ENCODE measurements at regions not wholly inside any gene's neighbourhood (a gene's known extent, or its start where the extent isn't known, plus 50 kb on each side); places are given as distances from the start of the nearest gene placed in this dataset.

GRCh38 chr4:66164869-66165268, 494.6 kb upstream of the EPHA5 start:
- Histone ChIP-seq H3K4me1 (ENCODE audit: insufficient read depth, low read length, poor library complexity, severe bottlenecking) (no peaks in the 10 kb centered on the region), H3K9me3 (ENCODE audit: low read length) (no peaks in the 10 kb centered on the region), H3K9me2 (ENCODE audit: insufficient read depth, low read length) (no peaks in the 10 kb centered on the region; the same call in 1 of the 2 replicates), H3K4me3 (ENCODE audit: low read depth, low read length, poor library complexity, severe bottlenecking) (no peak overlapping the region), H3K36me3 (ENCODE audit: insufficient read depth, low read length) (no peaks in the 10 kb centered on the region), H4K20me1 (ENCODE audit: insufficient read depth, low read length) (no peaks in the 10 kb centered on the region), H3K4me2 (ENCODE audit: low read length) (no peak overlapping the region), H3K27ac (ENCODE audit: low read depth, low read length, poor library complexity, severe bottlenecking) (no peak overlapping the region), H2AFZ (ENCODE audit: low read length) (no peak overlapping the region), H3K79me2 (ENCODE audit: insufficient read depth, low read depth, low read length) (no peaks in the 10 kb centered on the region)
- DNase-seq (ENCODE audit: low spot score): no peak
- ChIA-PET POLR2A (no interaction called here), CTCF (ENCODE audit: unreplicated experiment) (no interaction called here)
- TF ChIP-seq CTCF (conservative IDR thresholded peaks at IDR 0.05; ENCODE audit: low read length) (no peak), EZH2phosphoT487 (IDR thresholded peaks at IDR 0.05; ENCODE audit: borderline replicate concordance, low read depth, low read length) (no peak)
- intact Hi-C loops (cut with micrococcal nuclease; ENCODE audit: unreplicated experiment): no loop called here
- BruUV-seq (replicated peaks): no TSS peak

- no peak for TF ChIP-seq EZH2phosphoT487 (IDR thresholded peaks at IDR 0.05; ENCODE audit: borderline replicate concordance, low read depth, low read length)
- TF ChIP-seq CTCF (conservative IDR thresholded peaks at IDR 0.05; ENCODE audit: low read length): no peak
- ChIA-PET CTCF (ENCODE audit: unreplicated experiment) (no interaction called here), POLR2A (no interaction called here)
- Histone ChIP-seq H3K79me2 (ENCODE audit: insufficient read depth, low read depth, low read length) (no peaks in the 10 kb centered on the region), H4K20me1 (ENCODE audit: insufficient read depth, low read length) (no peaks in the 10 kb centered on the region), H3K4me2 (ENCODE audit: low read length) (no peak overlapping the region), H3K4me3 (ENCODE audit: low read depth, low read length, poor library complexity, severe bottlenecking) (no peak overlapping the region), H3K27ac (ENCODE audit: low read depth, low read length, poor library complexity, severe bottlenecking) (no peak overlapping the region), H3K4me1 (ENCODE audit: insufficient read depth, low read length, poor library complexity, severe bottlenecking) (no peaks in the 10 kb centered on the region), H3K9me2 (ENCODE audit: insufficient read depth, low read length) (no peaks in the 10 kb centered on the region; the same call in 1 of the 2 replicates), H2AFZ (ENCODE audit: low read length) (no peak overlapping the region), H3K36me3 (ENCODE audit: insufficient read depth, low read length) (no peaks in the 10 kb centered on the region), H3K9me3 (ENCODE audit: low read length) (no peaks in the 10 kb centered on the region)
- no peak for DNase-seq (ENCODE audit: low spot score)
- BruUV-seq (replicated peaks): no TSS peak
- intact Hi-C loops (cut with micrococcal nuclease; ENCODE audit: unreplicated experiment): no loop called here
Measured at GRCh38 chr4:66160606-66161005, 490.3 kb upstream of the EPHA5 start.

GRCh38 chr4:66157594-66157993, 487.3 kb upstream of the EPHA5 start:
- H3K4me3 ChIP-seq (ENCODE audit: low read depth, low read length, poor library complexity, severe bottlenecking): no peak overlapping the region
- no peaks in the 10 kb centered on the region for H3K79me2 ChIP-seq (ENCODE audit: insufficient read depth, low read depth, low read length)
- no peak overlapping the region for H3K4me2 ChIP-seq (ENCODE audit: low read length)
- H4K20me1 ChIP-seq (ENCODE audit: insufficient read depth, low read length): no peaks in the 10 kb centered on the region
- DNase-seq (ENCODE audit: low spot score): no peak
- H3K27ac ChIP-seq (ENCODE audit: low read depth, low read length, poor library complexity, severe bottlenecking): no peak overlapping the region
- TF ChIP-seq CTCF (conservative IDR thresholded peaks at IDR 0.05; ENCODE audit: low read length) (no peak), EZH2phosphoT487 (IDR thresholded peaks at IDR 0.05; ENCODE audit: borderline replicate concordance, low read depth, low read length) (no peak)
- intact Hi-C loops (cut with micrococcal nuclease; ENCODE audit: unreplicated experiment): no loop called here
- BruUV-seq (replicated peaks): no TSS peak
- H3K4me1 ChIP-seq (ENCODE audit: insufficient read depth, low read length, poor library complexity, severe bottlenecking): no peaks in the 10 kb centered on the region
- H2AFZ ChIP-seq (ENCODE audit: low read length): no peak overlapping the region
- H3K9me3 ChIP-seq (ENCODE audit: low read length): no peaks in the 10 kb centered on the region
- no peaks in the 10 kb centered on the region for H3K9me2 ChIP-seq (ENCODE audit: insufficient read depth, low read length)
- H3K36me3 ChIP-seq (ENCODE audit: insufficient read depth, low read length): no peaks in the 10 kb centered on the region
- CTCF ChIA-PET (ENCODE audit: unreplicated experiment): no interaction called here
- POLR2A ChIA-PET: interaction anchor here (0.7 kb wide), 1 partner anchor 544 kb away, joined by 5 read pairs; no protein-coding TSS in a partner anchor

Data from OCI-LY7 (cell line).